ENCODE measurements at regions not wholly inside any gene's neighbourhood (a gene's known extent, or its start where the extent isn't known, plus 50 kb on each side); places are given as distances from the start of the nearest gene placed in this dataset.

- DNase-seq (ENCODE audit: low read depth, low spot score) (no peak), ATAC-seq (no peak)
- no peak overlapping the region for H3K27ac ChIP-seq (ENCODE audit: low read depth, low read length)
- POLR2A ChIA-PET, result no interaction called here
- peaks cover 4% of the 10 kb centered on the region in 2 experiments; a peak in 1 of 4 replicates for H3K9me3 ChIP-seq (ENCODE audit: control insufficient read depth in 1 of 2, insufficient read depth in 1 of 2, low read depth in 1 of 2, low read length in 2 of 2)
- no peak overlapping the region for H3K4me2 ChIP-seq (ENCODE audit: low read length)
- H3K9ac ChIP-seq (ENCODE audit: low read length), result no peak overlapping the region
- RAD21 ChIA-PET (ENCODE audit: low non-redundant PET in 1 of 2, low total read pairs in 2 of 2, uncharacterized antibody in 2 of 2, unreplicated experiment in 2 of 2), result no interaction called here
- no peaks in the 10 kb centered on the region for H3K27me3 ChIP-seq (ENCODE audit: insufficient read depth, low read length)
- H2AFZ ChIP-seq (ENCODE audit: low read depth, low read length, poor library complexity, severe bottlenecking), result no peak overlapping the region
- H3K4me1 ChIP-seq (ENCODE audit: control insufficient read depth in 1 of 2, insufficient read depth in 2 of 2, low read length in 2 of 2), result no peaks in the 10 kb centered on the region
- no peak overlapping the region for H3K4me3 ChIP-seq (replicated peaks in 1 of 2; ENCODE audit: low read depth in 1 of 2, low read length in 2 of 2)
- H3K9me2 ChIP-seq (ENCODE audit: insufficient read depth), result no peaks in the 10 kb centered on the region
- no peaks in the 10 kb centered on the region for H3K79me2 ChIP-seq (ENCODE audit: insufficient read depth, low read length)
- H4K20me1 ChIP-seq (ENCODE audit: insufficient read depth), result no peaks in the 10 kb centered on the region
- CTCF ChIA-PET, result no interaction called here
- TF ChIP-seq MAX (IDR thresholded peaks at IDR 0.05), result no peak
- no peak for TF ChIP-seq ATF3 (IDR thresholded peaks at IDR 0.05)
- no peak for TF ChIP-seq REST (IDR thresholded peaks at IDR 0.05; ENCODE audit: low read depth)
- TF ChIP-seq CTCF (IDR thresholded peaks at IDR 0.05 in 2 of 3, conservative IDR thresholded peaks at IDR 0.05 in 1 of 3; ENCODE audit: borderline replicate concordance in 1 of 3, insufficient read depth in 1 of 3, low read depth in 2 of 3, low read length in 2 of 3), result no peak
- no peaks in the 10 kb centered on the region for H3K36me3 ChIP-seq (ENCODE audit: control insufficient read depth in 1 of 2, insufficient read depth in 2 of 2, low read length in 2 of 2)
- BruUV-seq (replicated peaks), result no TSS peak
- intact Hi-C loops (cut with micrococcal nuclease), result no loop called here
Observed at GRCh38 chr20:11323816-11324215, 593.9 kb upstream of the BTBD3 start.
